SK-N-MC (cell line): ENCODE measurements at regions not wholly inside any gene's neighbourhood (a gene's known extent, or its start where the extent isn't known, plus 50 kb on each side); places are given as distances from the start of the nearest gene placed in this dataset.

Source experiments
- EZH2 ChIP-seq: fragments of 200-600 bp; sonication (generic); IDR thresholded peaks from one replicate; pipeline ENCODE4 v1.6.1; 2017; ENCODE audit warnings: antibody characterized with exemption
- FOXP2 ChIP-seq: optimal IDR thresholded peaks from 2 replicates; pipeline ENCODE3; 2011; ENCODE audit warnings: mild to moderate bottlenecking, moderate library complexity; ENCODE audit not compliant: insufficient read depth; ENCODE audit errors: extremely low read length, control extremely low read depth
- POLR2AphosphoS5 ChIP-seq: IDR thresholded peaks from 2 replicates; pipeline ENCODE4 v1.6.1; 2012; ENCODE audit warnings: mild to moderate bottlenecking, low read depth, low read length, borderline replicate concordance

- TF ChIP-seq POLR2AphosphoS5, result no peak
- TF ChIP-seq EZH2, result no peak
- no peak for TF ChIP-seq FOXP2
Measured at GRCh38 chr9:107229241-107229741, 53.8 kb upstream of the RAD23B start.
